H9 (cell line): ENCODE measurements at regions not wholly inside any gene's neighbourhood (a gene's known extent, or its start where the extent isn't known, plus 50 kb on each side); places are given as distances from the start of the nearest gene placed in this dataset.

Experiments used
- DNase-seq: peaks from one replicate; pipeline ENCODE4 v3.0.0-alpha.2; 2017
- H2AFZ ChIP-seq: one replicate; pipeline ENCODE4 v1.6.1; 2013; ENCODE audit warnings: mild to moderate bottlenecking, low read length, control low read depth, moderate library complexity
- H2AK5ac ChIP-seq: 2 replicates; pipeline ENCODE4 v1.6.1; 2013; ENCODE audit warnings: low read length, control low read depth, mixed read lengths; ENCODE audit not compliant: insufficient read length
- H2BK120ac ChIP-seq: one replicate; pipeline ENCODE4 v1.6.1; 2013; ENCODE audit warnings: low read depth, mild to moderate bottlenecking, low read length, control low read depth, inconsistent platforms; ENCODE audit not compliant: poor library complexity, severe bottlenecking
- H2BK12ac ChIP-seq: 2 replicates; pipeline ENCODE4 v1.6.1; 2013; ENCODE audit warnings: low read length, control low read depth, mixed read lengths, low read depth; ENCODE audit not compliant: insufficient read length
- H2BK15ac ChIP-seq: 2 replicates; pipeline ENCODE4 v1.6.1; 2013; ENCODE audit warnings: low read depth, low read length, control low read depth
- H2BK20ac ChIP-seq: one replicate; pipeline ENCODE4 v1.6.1; 2013; ENCODE audit warnings: low read depth, mild to moderate bottlenecking, low read length, control low read depth, inconsistent platforms; ENCODE audit not compliant: poor library complexity, severe bottlenecking
- H2BK5ac ChIP-seq: 2 replicates; pipeline ENCODE4 v1.6.1; 2013; ENCODE audit warnings: low read length, control low read depth, mixed read lengths; ENCODE audit not compliant: insufficient read length
- H3K14ac ChIP-seq: 2 replicates; pipeline ENCODE4 v1.6.1; 2013; ENCODE audit warnings: low read length, control low read depth; ENCODE audit not compliant: insufficient read depth
- H3K18ac ChIP-seq: 2 replicates; pipeline ENCODE4 v1.6.1; 2013; ENCODE audit warnings: low read depth, mild to moderate bottlenecking, mixed read lengths, low read length, control low read depth; ENCODE audit not compliant: insufficient read length
- H3K23ac ChIP-seq: 2 replicates; pipeline ENCODE4 v1.6.1; 2013; ENCODE audit warnings: low read length, control low read depth, mixed read lengths, low read depth; ENCODE audit not compliant: insufficient read length
- H3K23me2 ChIP-seq: 2 replicates; pipeline ENCODE4 v1.6.1; 2013; ENCODE audit warnings: low read depth, mild to moderate bottlenecking, mixed read lengths, low read length, control low read depth; ENCODE audit not compliant: insufficient read length, poor library complexity, severe bottlenecking
- H3K27ac ChIP-seq: 2 replicates; pipeline ENCODE4 v1.5.1; 2013; ENCODE audit warnings: low read length, control low read depth, mixed read lengths, low read depth; ENCODE audit not compliant: insufficient read length
- H3K27me3 ChIP-seq: 2 replicates; pipeline ENCODE4 v1.6.1; 2013; ENCODE audit warnings: low read length, control low read depth, inconsistent platforms; ENCODE audit not compliant: insufficient read depth
- H3K4ac ChIP-seq: 2 replicates; pipeline ENCODE4 v1.6.1; 2013; ENCODE audit warnings: low read depth, mild to moderate bottlenecking, control low read depth, inconsistent platforms, low read length, moderate library complexity
- H3K4me1 ChIP-seq: 2 replicates; pipeline ENCODE4 v1.6.1; 2013; ENCODE audit warnings: low read length, control low read depth, inconsistent platforms; ENCODE audit not compliant: insufficient read depth
- H3K4me2 ChIP-seq: 2 replicates; pipeline ENCODE4 v1.6.1; 2013; ENCODE audit warnings: low read length, control low read depth, mixed read lengths; ENCODE audit not compliant: insufficient read length, insufficient read depth
- H3K56ac ChIP-seq: 2 replicates; pipeline ENCODE4 v1.6.1; 2013; ENCODE audit warnings: low read depth, mild to moderate bottlenecking, mixed read lengths, low read length, control low read depth; ENCODE audit not compliant: insufficient read length
- H3K79me1 ChIP-seq: 2 replicates; pipeline ENCODE4 v1.6.1; 2013; ENCODE audit warnings: low read depth, mild to moderate bottlenecking, moderate library complexity, low read length, control low read depth, inconsistent platforms; ENCODE audit not compliant: insufficient read depth, poor library complexity, severe bottlenecking
- H3K79me2 ChIP-seq: 2 replicates; pipeline ENCODE4 v1.6.1; 2013; ENCODE audit warnings: low read length, control low read depth, inconsistent platforms; ENCODE audit not compliant: insufficient read depth
- H3K9ac ChIP-seq: 2 replicates; pipeline ENCODE4 v1.6.1; 2013; ENCODE audit warnings: low read length, control low read depth, mixed read lengths; ENCODE audit not compliant: insufficient read length; ENCODE audit errors: extremely low read depth
- H3K9me3 ChIP-seq: one replicate; pipeline ENCODE4 v1.6.1; 2013; ENCODE audit warnings: low read depth, low read length, inconsistent platforms; ENCODE audit not compliant: control insufficient read depth
- H3T11ph ChIP-seq: one replicate; pipeline ENCODE4 v1.6.1; 2013; ENCODE audit warnings: mild to moderate bottlenecking, low read length, control low read depth, inconsistent platforms
- H4K20me1 ChIP-seq: one replicate; pipeline ENCODE4 v1.6.1; 2013; ENCODE audit not compliant: control insufficient read depth, insufficient read length, insufficient read depth
- H4K5ac ChIP-seq: 2 replicates; pipeline ENCODE4 v1.6.1; 2013; ENCODE audit warnings: low read depth, mild to moderate bottlenecking, mixed read lengths, low read length, control low read depth; ENCODE audit not compliant: insufficient read length
- H4K8ac ChIP-seq: replicated peaks from 2 replicates; pipeline ENCODE4 v1.6.1; 2013; ENCODE audit warnings: low read length, control low read depth, mixed read lengths, low read depth; ENCODE audit not compliant: insufficient read length
- H4K91ac ChIP-seq: 2 replicates; pipeline ENCODE4 v1.6.1; 2013; ENCODE audit warnings: low read depth, mild to moderate bottlenecking, moderate library complexity, mixed read lengths, low read length, control low read depth; ENCODE audit not compliant: insufficient read length
- H3K27ac Mint-ChIP-seq, 3 experiments: 2 replicates in 2 of 3; 3 replicates in 1 of 3; pipeline ENCODE4 v1.8.0; 2020 to 2021; ENCODE audit warnings: mixed read lengths in 3 of 3, mild to moderate bottlenecking in 1 of 3, moderate library complexity in 1 of 3
- H3K27me3 Mint-ChIP-seq: 2 replicates; pipeline ENCODE4 v1.8.0; 2021; ENCODE audit warnings: low read depth, mild to moderate bottlenecking, moderate library complexity, mixed read lengths
- H3K36me3 Mint-ChIP-seq, 3 experiments: 2 replicates in 2 of 3; 3 replicates in 1 of 3; pipeline ENCODE4 v1.8.0; 2020 to 2021; ENCODE audit warnings: low read depth in 3 of 3, mixed read lengths in 3 of 3; ENCODE audit not compliant: insufficient read depth in 1 of 3
- H3K4me1 Mint-ChIP-seq, 2 experiments: 2 replicates each; pipeline ENCODE4 v1.8.0; 2020; ENCODE audit warnings: mixed read lengths in 2 of 2
- H3K4me3 Mint-ChIP-seq, 2 experiments: 2 replicates in 1 of 2; 3 replicates in 1 of 2; pipeline ENCODE4 v1.8.0; 2020 to 2021; ENCODE audit warnings: mild to moderate bottlenecking in 2 of 2, mixed read lengths in 2 of 2, moderate library complexity in 1 of 2
- H3K9me3 Mint-ChIP-seq, 2 experiments: 2 replicates in 1 of 2; 3 replicates in 1 of 2; pipeline ENCODE4 v1.8.0; 2020; ENCODE audit warnings: mild to moderate bottlenecking in 2 of 2, mixed read lengths in 2 of 2, moderate library complexity in 1 of 2
- CTCF ChIP-seq: fragments of 200-600 bp; sonication (generic); conservative IDR thresholded peaks from 3 replicates; pipeline ENCODE4 v1.8.0; 2021; ENCODE audit warnings: antibody characterized with exemption, mild to moderate bottlenecking
- WGBS: extraction: QIAGEN DNeasy Blood & Tissue Kit; methylation state at CpG from one replicate; pipeline ENCODE4 v1.1.7; 2013; ENCODE audit warnings: missing lambda C conversion rate, low lambda C conversion rate, mixed read lengths; ENCODE audit not compliant: insufficient read length; ENCODE audit errors: extremely low coverage; 5-methylcytosine and 5-hydroxymethylcytosine counted together

DNA sequence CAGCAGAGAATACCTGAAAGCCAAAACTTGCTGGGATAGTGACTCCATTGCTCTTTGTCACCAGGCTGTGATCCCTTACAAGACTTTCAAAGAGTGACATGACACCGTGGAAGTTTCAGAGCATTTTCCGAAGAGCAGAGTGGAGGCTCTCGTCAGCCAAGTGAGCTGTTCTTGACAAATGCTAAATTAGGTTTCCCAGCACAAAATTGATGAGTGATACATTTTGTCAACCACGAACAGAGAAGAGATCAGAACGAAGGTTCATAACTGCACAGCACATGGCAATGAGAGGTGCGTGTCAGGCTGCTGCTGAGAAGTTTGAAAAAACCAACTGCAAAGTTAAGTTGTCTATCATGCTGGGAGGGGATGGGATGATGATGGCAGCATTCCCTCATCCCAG, 184.4 kb upstream of the C1orf174 start:
- H3K9me3 Mint-ChIP-seq: peaks cover 11 to 22% of the 10 kb centered on the region in 2 experiments
- H3K23me2 ChIP-seq: no peaks in the 10 kb centered on the region

More for the DNA sequence above, 184.4 kb upstream of the C1orf174 start:
- no peak overlapping the region for H3T11ph ChIP-seq
- no peak overlapping the region for H2AFZ ChIP-seq
- H3K23ac ChIP-seq: no peak overlapping the region
- no peaks in the 10 kb centered on the region for H3K79me1 ChIP-seq
- H3K36me3 Mint-ChIP-seq: peaks cover 3 to 9% (median 6%) of the 10 kb centered on the region in 3 experiments; a peak in 6 of 7 replicates
- no peak overlapping the region for H3K14ac ChIP-seq
- no peak overlapping the region for H4K8ac ChIP-seq
- H3K4me1 Mint-ChIP-seq: peaks cover 6 to 10% of the 10 kb centered on the region in 2 experiments
- TF ChIP-seq CTCF: no peak
- H2BK12ac ChIP-seq: no peak overlapping the region
- H3K4me2 ChIP-seq: no peak overlapping the region
- H3K9me3 ChIP-seq: no peaks in the 10 kb centered on the region
- H3K27me3 ChIP-seq: no peaks in the 10 kb centered on the region
- no peaks in the 10 kb centered on the region for H3K4me1 ChIP-seq
- no peak overlapping the region for H4K5ac ChIP-seq
- peaks cover 13% of the 10 kb centered on the region for H3K27me3 Mint-ChIP-seq
- H4K20me1 ChIP-seq: no peaks in the 10 kb centered on the region
- H2BK20ac ChIP-seq: no peak overlapping the region
- no peak overlapping the region for H2BK15ac ChIP-seq
- no CpG with 5 or more reads among the region's 6 CpGs for WGBS
- no peak for DNase-seq
- H3K18ac ChIP-seq: no peak overlapping the region
- H3K4ac ChIP-seq: no peak overlapping the region
- no peak overlapping the region for H3K4me3 Mint-ChIP-seq
- H3K27ac Mint-ChIP-seq: no peak overlapping the region
- no peaks in the 10 kb centered on the region for H3K79me2 ChIP-seq
- H3K9ac ChIP-seq: no peak overlapping the region
- H3K56ac ChIP-seq: no peak overlapping the region
- H2AK5ac ChIP-seq: no peak overlapping the region
- H3K27ac ChIP-seq: no peak overlapping the region
- H4K91ac ChIP-seq: no peak overlapping the region
- no peak overlapping the region for H2BK120ac ChIP-seq
- no peak overlapping the region for H2BK5ac ChIP-seq
